GM19455 (cell line): ENCODE measurements at regions not wholly inside any gene's neighbourhood (a gene's known extent, or its start where the extent isn't known, plus 50 kb on each side); places are given as distances from the start of the nearest gene placed in this dataset.
"Not testable (repeated sequence)": the region's sequence is repeated elsewhere in the genome, so short reads cannot be mapped to it uniquely, and the experiment has no call there.

ENCODE experiments used
- ATAC-seq: cut with Tn5 transposase; IDR thresholded peaks from one replicate; pipeline ENCODE4 v1.9.1; 2021; ENCODE audit not compliant: unreplicated experiment

DNA sequence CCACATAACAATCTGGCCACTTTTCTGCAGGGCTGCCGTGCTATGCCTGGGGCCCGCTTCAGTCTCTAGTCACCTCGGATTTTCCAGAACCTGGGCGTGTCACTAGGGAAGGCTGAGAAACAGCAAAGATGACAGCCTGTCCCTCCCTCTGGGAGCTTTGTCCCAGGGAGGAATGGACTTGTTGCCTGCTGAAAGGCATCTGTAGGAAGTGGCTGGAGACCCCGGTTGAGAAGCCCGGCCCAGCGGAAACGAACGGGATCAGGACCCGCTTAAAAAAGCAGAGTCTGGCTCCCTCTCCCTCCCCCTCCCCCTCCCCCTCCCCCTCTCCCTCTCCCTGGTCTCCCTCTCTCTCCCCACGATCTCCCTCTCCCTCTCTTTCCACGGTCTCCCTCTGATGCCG is 149.5 kb upstream of the ZNF516 start:
- no peak for ATAC-seq

GRCh38 chr18:76643996-76644395 is 149.0 kb upstream of the ZNF516 start:
- no peak for ATAC-seq

DNA sequence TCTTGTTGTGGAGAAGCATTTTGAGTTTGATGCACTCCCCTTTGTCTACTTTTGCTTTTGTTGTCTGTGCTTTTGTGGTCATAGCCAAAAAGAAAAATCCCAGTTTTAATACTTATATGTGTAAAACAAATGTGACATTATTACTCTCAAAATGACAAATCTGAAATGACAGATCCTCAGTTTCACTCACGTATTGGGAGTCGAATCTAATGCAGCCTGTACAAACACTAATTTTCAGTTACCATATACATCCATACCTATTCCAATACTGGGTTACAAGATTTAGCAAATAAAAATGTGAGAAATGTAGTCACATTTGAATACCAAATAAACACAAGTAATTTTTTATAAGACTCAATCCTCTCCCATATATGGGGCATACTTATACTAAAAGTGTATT is 148.2 kb upstream of the ZNF516 start:
- ATAC-seq: no peak

DNA sequence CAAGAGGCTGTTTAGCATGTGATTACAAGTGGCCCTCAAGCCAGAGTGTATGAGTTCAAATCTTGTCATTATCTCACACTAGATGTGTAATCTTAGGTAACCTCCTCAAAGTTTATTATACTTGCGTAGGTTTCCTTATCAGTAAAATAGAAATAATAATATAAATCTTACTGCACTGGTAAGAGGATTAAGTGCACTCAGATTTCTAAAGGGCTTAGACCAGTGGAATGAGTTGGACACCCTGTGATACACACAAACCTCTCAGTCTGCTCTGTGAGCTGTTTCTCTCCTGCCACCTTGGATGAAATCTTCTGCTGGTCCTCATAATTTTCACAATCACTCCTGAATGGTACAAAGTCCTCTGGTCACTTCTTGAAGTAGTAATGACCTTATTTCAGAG is 145.4 kb upstream of the ZNF516 start:
- ATAC-seq: no peak

GRCh38 chr18:76634564-76634963 is 139.5 kb upstream of the ZNF516 start:
- no peak for ATAC-seq

DNA sequence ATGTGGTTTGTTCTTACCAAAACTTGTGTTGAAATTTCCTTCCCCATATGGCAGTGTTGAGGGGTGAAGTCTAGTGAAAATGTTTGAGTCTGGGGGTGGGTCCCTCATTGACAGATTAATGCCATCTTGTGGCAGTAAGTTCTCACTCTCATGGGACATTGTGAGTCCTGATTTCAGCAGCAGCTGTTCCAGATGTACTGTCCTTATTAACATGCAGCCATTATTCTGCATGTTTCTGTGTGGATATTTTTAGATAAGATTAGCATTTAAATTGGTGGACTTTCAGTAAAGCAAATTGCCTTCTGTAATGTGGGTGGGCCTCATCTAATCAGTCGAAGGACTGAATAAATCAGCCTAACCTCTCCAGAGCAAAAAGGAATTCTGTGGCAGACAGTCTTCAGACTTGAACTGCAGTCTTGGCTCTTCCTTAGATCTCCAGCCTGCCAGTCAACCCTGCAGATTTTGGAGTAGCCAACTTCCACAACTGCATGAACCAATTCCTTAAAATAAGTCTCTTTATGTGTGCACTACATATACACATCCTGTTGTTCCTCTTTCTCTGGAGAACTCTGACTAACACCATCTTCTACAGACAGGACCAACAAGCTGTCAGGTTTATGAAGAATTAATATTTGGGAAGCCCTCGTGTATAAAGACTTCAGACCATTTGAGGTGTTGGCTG is 138.7 kb upstream of the ZNF516 start:
- ATAC-seq: no peak

- no peak for ATAC-seq
Observed at GRCh38 chr18:76627444-76627843, 132.4 kb upstream of the ZNF516 start.

DNA sequence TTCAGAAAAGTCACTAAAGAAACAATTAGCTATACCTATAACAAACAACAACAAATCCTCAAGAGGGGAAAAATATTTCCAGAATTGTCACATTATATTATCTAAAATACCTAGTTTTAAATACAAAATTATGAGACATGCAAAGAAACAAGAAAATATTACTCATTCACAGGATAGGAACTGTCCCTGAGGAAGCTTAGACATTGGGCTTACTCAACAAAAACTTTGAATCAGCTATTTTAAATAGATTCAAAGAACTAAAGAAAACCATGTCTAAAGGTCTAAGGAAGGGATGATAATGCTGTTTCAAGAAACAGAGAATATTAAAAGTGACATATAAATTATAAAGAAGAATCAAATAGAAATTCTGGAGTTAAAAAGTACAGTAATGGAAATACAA is 131.9 kb upstream of the ZNF516 start:
- ATAC-seq: no peak

- no peak for ATAC-seq
Observed at GRCh38 chr18:76622651-76623050, 127.6 kb upstream of the ZNF516 start.

DNA sequence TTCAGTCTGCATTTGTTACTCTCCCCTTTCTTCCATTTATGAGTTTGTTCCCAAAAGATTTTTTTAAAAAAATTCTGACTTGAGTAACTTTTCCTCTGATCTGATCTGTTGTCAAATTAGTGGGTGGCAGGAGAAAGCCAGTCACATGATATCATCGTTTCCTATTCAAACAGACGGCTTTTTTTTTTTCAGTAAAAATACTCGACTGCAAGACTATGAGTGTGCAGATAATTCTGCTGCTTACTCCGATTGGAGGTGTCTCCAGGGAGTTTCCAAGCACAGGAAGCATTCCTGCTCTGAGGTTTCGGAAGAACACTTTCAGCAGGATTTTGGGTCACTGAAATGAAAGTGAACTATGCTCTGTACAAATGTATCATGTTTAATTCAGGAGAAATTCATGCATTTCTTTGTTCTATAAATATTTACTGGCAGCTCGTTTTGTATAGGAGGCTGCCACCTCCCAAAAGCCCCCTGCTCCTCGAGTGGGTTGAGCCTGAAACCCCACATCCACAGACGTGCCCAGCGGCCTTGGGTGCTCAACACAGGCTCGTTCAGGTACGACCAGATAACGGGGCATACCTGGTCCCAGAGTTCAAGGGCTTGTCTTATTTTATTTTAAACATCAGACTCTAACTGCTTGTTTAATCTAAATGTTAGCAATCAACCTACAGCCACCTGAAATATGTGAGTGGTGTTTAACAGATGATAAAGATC is 126.9 kb upstream of the ZNF516 start:
- no peak for ATAC-seq

DNA sequence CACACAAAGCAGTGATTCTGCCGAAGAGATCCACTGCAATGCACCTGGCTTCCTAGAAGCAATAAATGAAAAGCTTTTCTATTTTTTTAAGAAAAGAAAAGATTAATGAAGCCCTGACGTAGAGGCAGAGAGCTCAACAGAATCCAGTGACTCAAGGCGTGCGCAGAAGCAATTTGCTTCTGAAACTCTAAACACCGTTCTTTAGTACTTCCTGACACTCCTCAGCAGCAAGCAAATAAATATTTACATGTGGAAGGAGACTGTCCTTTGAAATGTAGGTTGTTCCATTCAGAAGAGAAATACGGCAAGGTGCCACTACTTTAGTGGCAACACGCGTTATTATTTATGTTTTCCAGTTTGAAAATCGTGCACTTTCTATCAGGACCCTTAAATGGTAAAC is 126.2 kb upstream of the ZNF516 start:
- no peak for ATAC-seq

GRCh38 chr18:76620321-76621170 is 125.5 kb upstream of the ZNF516 start:
- ATAC-seq: peak; percentile 78

DNA sequence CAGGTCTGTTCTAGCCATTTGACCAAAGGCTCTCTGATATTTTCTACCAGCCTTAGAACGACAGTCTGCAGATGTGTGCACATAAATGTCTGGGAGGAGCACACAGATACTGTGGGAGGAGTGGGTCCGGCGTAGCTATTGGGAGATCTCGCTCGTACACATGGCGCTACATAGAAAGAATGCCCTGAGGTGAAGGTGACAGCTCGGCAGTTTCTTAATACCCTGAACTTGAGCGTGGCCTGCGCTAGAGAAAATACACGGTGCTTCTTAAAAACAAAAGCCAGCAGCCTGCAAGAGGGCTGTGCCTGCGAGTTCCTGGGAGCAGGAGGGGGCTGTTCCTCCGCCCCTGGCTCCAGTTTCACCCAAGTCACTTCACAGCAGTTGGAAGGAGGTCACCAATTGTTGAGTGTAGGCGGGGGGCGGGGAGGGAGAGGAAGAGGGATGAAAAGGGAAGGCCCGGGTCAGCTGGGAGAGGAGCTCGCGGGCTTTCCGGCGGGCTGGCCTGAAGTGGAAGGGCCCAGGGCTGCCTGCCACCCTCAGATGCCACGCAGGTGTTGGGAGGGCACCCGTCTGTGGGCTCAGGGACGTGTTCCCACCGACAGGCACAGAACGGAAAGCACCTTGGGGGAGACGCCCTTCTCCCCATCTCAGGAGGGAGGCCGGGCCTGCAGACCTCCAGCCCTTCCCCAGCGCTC is 124.7 kb upstream of the ZNF516 start:
- ATAC-seq: peak; percentile 16

GRCh38 chr18:76619261-76619620 is 124.2 kb upstream of the ZNF516 start:
- ATAC-seq: no peak

GRCh38 chr18:76618721-76619120 is 123.7 kb upstream of the ZNF516 start:
- ATAC-seq: no peak

- ATAC-seq: no peak
Observed at GRCh38 chr18:76616373-76616772, 121.3 kb upstream of the ZNF516 start.

DNA sequence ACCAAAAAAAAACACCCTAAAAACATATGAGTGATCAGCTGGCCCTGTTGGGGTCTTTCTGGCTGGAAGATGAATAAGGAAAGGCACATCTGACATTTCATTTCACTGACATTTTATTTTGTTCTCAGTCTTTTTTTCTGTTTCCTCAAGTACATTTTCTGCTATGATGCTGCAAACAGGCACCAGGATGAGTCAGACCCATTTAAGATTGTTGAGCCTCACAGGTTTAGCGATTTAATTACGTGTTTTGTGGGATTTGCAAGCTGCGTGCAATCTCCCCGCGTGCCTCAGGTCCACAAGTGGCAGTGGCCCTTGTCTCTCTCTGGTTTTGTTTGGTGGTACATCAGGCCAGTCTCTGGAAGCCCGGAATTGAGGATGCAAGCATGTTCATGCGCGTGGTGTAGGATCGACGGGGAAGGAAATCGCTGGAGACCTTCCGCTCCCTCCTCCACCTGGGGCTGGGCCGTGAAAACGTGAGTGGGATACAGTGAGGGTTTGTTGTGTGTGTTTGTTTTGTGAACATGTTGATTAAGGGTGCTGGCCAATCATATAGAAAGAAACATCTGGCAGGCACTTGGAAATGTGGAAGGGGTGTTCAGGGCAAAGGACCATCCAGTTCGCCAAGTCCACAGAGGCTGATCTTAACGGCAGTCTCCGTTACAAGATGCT is 120.2 kb upstream of the ZNF516 start:
- no peak for ATAC-seq

DNA sequence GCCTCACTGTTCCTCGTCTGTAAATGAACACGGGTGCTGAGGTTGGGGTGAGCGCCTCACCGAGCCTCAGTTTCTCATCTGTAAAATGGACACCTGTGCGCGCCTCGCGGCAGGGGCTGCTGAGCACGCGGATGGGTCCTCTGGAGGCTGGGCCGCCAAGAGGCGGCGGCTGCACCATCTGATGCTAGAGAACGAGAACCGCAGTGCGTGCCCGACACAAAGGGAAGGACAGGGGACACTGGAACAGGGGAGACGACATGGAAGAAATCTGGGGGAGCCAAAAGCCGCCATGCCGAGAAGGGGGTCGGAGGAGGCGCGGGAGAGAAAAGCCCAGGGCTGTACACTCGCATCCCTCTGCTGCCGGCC is 118.7 kb upstream of the ZNF516 start:
- ATAC-seq: no peak

DNA sequence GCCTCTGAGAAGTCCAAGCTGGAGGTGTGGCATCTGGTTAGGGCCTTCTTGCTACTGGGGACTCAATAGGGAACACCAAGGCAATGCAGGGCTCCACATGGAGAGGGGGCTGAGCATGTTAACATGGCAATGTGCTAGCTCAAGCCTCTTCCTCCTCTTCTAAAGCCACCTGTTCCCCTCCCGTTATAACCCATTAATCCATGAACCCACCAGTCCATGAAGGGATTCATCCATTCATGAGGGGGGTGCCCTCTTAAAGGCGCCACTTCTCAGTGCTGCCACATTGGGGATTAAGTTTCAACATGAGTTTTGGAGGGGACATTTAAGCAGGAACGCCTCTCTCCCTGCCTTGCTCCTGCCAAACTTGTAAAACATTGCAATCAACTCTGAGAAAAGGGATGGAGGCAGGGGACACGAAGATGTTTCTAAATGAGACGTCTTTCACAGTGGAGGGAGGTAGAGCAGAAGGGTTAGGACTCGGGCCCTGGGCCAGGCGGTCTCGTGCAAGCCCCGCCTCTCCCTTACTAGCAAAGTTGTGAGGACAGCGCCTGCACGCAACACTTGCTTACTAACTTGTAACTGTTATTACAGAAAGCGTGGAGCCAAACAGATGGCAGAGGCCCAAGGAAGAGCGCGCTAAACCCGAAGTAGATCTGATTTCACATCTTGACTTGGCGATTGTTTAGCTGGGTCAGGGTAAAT is 118.2 kb upstream of the ZNF516 start:
- no peak for ATAC-seq

DNA sequence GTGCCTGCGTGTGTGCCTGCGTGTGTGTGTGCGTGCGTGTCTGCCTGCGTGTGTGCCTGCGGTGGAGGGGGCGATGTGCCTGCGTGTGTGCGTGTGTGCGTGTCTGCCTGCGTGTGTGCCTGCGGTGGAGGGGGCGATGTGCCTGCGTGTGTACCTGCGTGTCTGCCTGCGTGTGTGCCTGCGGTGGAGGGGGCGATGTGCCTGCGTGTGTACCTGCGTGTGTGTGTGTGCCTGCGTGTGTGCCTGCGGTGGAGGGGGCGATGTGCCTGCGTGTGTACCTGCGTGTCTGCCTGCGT is 116.7 kb upstream of the ZNF516 start:
- ATAC-seq: not testable (repeated sequence)
